ENCODE measurements at regions not wholly inside any gene's neighbourhood (a gene's known extent, or its start where the extent isn't known, plus 50 kb on each side); places are given as distances from the start of the nearest gene placed in this dataset.

GRCh38 chr1:29603622-29604021 is 367.3 kb downstream of the PTPRU start:
- TF ChIP-seq RARB (CRISPR knock-in tag; IDR thresholded peaks at IDR 0.05) (no peak), ZFP3 (CRISPR knock-in tag; IDR thresholded peaks at IDR 0.05) (no peak), ZFP30 (CRISPR knock-in tag; IDR thresholded peaks at IDR 0.05) (no peak), CREB5 (CRISPR knock-in tag; IDR thresholded peaks at IDR 0.05; ENCODE audit: low read depth) (no peak)
- TF ChIP-seq, protein P1, sequence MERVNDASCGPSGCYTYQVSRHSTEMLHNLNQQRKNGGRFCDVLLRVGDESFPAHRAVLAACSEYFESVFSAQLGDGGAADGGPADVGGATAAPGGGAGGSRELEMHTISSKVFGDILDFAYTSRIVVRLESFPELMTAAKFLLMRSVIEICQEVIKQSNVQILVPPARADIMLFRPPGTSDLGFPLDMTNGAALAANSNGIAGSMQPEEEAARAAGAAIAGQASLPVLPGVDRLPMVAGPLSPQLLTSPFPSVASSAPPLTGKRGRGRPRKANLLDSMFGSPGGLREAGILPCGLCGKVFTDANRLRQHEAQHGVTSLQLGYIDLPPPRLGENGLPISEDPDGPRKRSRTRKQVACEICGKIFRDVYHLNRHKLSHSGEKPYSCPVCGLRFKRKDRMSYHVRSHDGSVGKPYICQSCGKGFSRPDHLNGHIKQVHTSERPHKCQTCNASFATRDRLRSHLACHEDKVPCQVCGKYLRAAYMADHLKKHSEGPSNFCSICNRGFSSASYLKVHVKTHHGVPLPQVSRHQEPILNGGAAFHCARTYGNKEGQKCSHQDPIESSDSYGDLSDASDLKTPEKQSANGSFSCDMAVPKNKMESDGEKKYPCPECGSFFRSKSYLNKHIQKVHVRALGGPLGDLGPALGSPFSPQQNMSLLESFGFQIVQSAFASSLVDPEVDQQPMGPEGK (CRISPR knock-in tag; IDR thresholded peaks at IDR 0.05; ENCODE audit: borderline replicate concordance) = no peak
